Activated CD4-positive, alpha-beta T cell treated with anti-CD3 and anti-CD28 coated beads for 36 hours (primary cell): ENCODE measurements at regions not wholly inside any gene's neighbourhood (a gene's known extent, or its start where the extent isn't known, plus 50 kb on each side); places are given as distances from the start of the nearest gene placed in this dataset.

ENCODE experiments used
- ATAC-seq: fragments of 200-7000 bp; cut with Tn5 transposase; one replicate; pipeline ENCODE4 v1.10.0; 2021; ENCODE audit warnings: mild to moderate bottlenecking, moderate library complexity
- CTCF ChIA-PET: fragments of 350-600 bp; sonication (Branson Sonifier 250); formaldehyde crosslinking; loops from one replicate; lab custom pipeline; 2021; ENCODE audit warnings: antibody characterized with exemption; lab: Charles Lee
- POLR2A ChIA-PET: fragments of 350-600 bp; sonication (Branson Sonifier 250); formaldehyde crosslinking; loops from one replicate; lab custom pipeline; 2021; ENCODE audit warnings: antibody characterized with exemption, inconsistent platforms; lab: Charles Lee
- DNase-seq: peaks from one replicate; pipeline ENCODE4 v3.0.0-alpha.2; 2020
- H3K27ac Mint-ChIP-seq: one replicate; pipeline ENCODE4 v1.8.0; 2021; ENCODE audit warnings: mixed read lengths
- H3K27me3 Mint-ChIP-seq: one replicate; pipeline ENCODE4 v1.8.0; 2021; ENCODE audit warnings: mixed read lengths
- H3K36me3 Mint-ChIP-seq: one replicate; pipeline ENCODE4 v1.8.0; 2021; ENCODE audit warnings: low read depth, mixed read lengths
- H3K4me1 Mint-ChIP-seq: one replicate; pipeline ENCODE4 v1.8.0; 2021; ENCODE audit warnings: mixed read lengths
- H3K4me3 Mint-ChIP-seq: one replicate; pipeline ENCODE4 v1.8.0; 2021; ENCODE audit warnings: mild to moderate bottlenecking, moderate library complexity, mixed read lengths
- H3K9me3 Mint-ChIP-seq: one replicate; pipeline ENCODE4 v1.8.0; 2021; ENCODE audit warnings: low read depth, mixed read lengths
- intact Hi-C, 2 experiments: fragments of 100-400 bp; cut with DNase I in 1 of 2; cut with micrococcal nuclease in 1 of 2; formaldehyde crosslinking; loops; one replicate each; pipeline versions ENCODE4 v1.14.2 to v1.15.1; 2022 to 2024; cut with DNase I, micrococcal nuclease

- POLR2A ChIA-PET, result no interaction called here
- no peaks in the 10 kb centered on the region for H3K27me3 Mint-ChIP-seq
- ATAC-seq (no peak), DNase-seq (no peak)
- intact Hi-C loops, result no loop called here
- CTCF ChIA-PET, result no interaction called here
- no peak overlapping the region for H3K27ac Mint-ChIP-seq
- H3K36me3 Mint-ChIP-seq, result no peaks in the 10 kb centered on the region
- no peaks in the 10 kb centered on the region for H3K4me1 Mint-ChIP-seq
- H3K4me3 Mint-ChIP-seq, result no peak overlapping the region
- H3K9me3 Mint-ChIP-seq, result peaks cover 12% of the 10 kb centered on the region
Observed at GRCh38 chr18:42649331-42650035, 466.0 kb downstream of the RIT2 start.

- DNase-seq, result no peak
- H3K27me3 Mint-ChIP-seq, result no peaks in the 10 kb centered on the region
- H3K4me3 Mint-ChIP-seq, result no peak overlapping the region
- H3K9me3 Mint-ChIP-seq, result peaks cover 19% of the 10 kb centered on the region
- no peak for ATAC-seq
- ChIA-PET CTCF (no interaction called here), POLR2A (no interaction called here)
- H3K36me3 Mint-ChIP-seq, result no peaks in the 10 kb centered on the region
- no peaks in the 10 kb centered on the region for H3K4me1 Mint-ChIP-seq
- H3K27ac Mint-ChIP-seq, result no peak overlapping the region
- intact Hi-C loops, result no loop called here
Observed at GRCh38 chr18:42654556-42654955, 460.9 kb downstream of the RIT2 start.

GRCh38 chr18:42657551-42657950 is 457.9 kb downstream of the RIT2 start:
- CTCF ChIA-PET, result no interaction called here
- intact Hi-C loops, result no loop called here
- POLR2A ChIA-PET, result no interaction called here

DNA sequence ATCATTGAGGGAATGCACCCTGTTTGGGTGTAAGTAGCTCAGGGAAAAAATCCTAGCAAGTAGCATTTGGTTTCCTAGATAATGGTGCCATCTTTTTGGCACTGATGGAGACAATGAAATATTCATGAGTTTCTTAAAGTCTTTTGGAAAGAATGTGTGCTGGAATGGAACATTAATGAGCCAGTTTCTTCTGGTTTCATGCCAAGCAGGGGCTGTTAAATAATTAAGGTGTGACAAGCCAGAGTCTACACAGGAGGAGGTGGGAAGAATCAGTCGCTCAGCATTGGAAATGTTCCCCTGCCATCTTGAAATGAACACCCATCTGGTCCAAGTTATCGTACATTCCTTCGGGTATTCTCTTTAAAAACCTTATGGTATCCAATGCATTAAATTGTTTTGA is 457.3 kb downstream of the RIT2 start:
- POLR2A ChIA-PET, result interaction anchor here (0.6 kb wide), 1 partner anchor 546 kb away, joined by 4 read pairs; no protein-coding TSS in a partner anchor
- peaks cover 12% of the 10 kb centered on the region for H3K9me3 Mint-ChIP-seq
- H3K4me3 Mint-ChIP-seq, result no peak overlapping the region
- CTCF ChIA-PET, result no interaction called here
- no peaks in the 10 kb centered on the region for H3K27me3 Mint-ChIP-seq
- H3K27ac Mint-ChIP-seq, result no peak overlapping the region
- intact Hi-C loops, result no loop called here
- DNase-seq (no peak), ATAC-seq (no peak)
- no peaks in the 10 kb centered on the region for H3K36me3 Mint-ChIP-seq
- no peaks in the 10 kb centered on the region for H3K4me1 Mint-ChIP-seq

More at GRCh38 chr18:42657551-42657950, 457.9 kb downstream of the RIT2 start:
- H3K4me1 Mint-ChIP-seq, result no peaks in the 10 kb centered on the region
- no peak overlapping the region for H3K27ac Mint-ChIP-seq
- H3K4me3 Mint-ChIP-seq, result no peak overlapping the region
- peaks cover 12% of the 10 kb centered on the region for H3K9me3 Mint-ChIP-seq
- H3K27me3 Mint-ChIP-seq, result no peaks in the 10 kb centered on the region
- no peaks in the 10 kb centered on the region for H3K36me3 Mint-ChIP-seq
- DNase-seq (no peak), ATAC-seq (no peak)

DNA sequence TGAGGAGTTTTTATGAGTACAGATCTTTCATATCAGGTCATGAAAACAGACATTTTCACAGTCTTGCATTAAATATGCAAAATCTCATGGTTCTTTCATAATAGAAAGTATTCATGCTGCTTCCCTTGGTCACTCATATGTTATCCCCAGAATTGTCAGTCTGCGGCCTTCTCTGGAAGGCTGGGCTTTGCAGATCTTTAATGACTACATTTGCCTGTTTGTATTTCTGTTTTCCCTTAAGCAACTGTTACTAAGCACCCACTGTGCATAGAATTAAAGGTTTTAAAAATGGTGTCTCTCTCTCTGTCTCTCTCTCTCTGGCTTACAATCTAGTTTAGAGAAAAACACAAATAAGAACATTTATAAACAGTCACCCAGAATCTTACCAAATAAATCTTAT is 456.3 kb downstream of the RIT2 start:
- intact Hi-C loops, result no loop called here
- no peak for ATAC-seq
- Mint-ChIP-seq H3K27me3 (no peaks in the 10 kb centered on the region), H3K27ac (no peak overlapping the region), H3K4me1 (no peaks in the 10 kb centered on the region), H3K4me3 (no peak overlapping the region), H3K36me3 (no peaks in the 10 kb centered on the region), H3K9me3 (peaks cover 9% of the 10 kb centered on the region)
- ChIA-PET CTCF (no interaction called here), POLR2A (no interaction called here)
- DNase-seq, result no peak

- Mint-ChIP-seq H3K36me3 (no peaks in the 10 kb centered on the region), H3K4me3 (no peak overlapping the region), H3K9me3 (peaks cover 9% of the 10 kb centered on the region), H3K27me3 (no peaks in the 10 kb centered on the region), H3K27ac (no peak overlapping the region), H3K4me1 (no peaks in the 10 kb centered on the region)
- POLR2A ChIA-PET, result no interaction called here
- ATAC-seq, result no peak
- DNase-seq, result no peak
- CTCF ChIA-PET, result no interaction called here
- intact Hi-C loops, result no loop called here
Observed at GRCh38 chr18:42670860-42671259, 444.6 kb downstream of the RIT2 start.

DNA sequence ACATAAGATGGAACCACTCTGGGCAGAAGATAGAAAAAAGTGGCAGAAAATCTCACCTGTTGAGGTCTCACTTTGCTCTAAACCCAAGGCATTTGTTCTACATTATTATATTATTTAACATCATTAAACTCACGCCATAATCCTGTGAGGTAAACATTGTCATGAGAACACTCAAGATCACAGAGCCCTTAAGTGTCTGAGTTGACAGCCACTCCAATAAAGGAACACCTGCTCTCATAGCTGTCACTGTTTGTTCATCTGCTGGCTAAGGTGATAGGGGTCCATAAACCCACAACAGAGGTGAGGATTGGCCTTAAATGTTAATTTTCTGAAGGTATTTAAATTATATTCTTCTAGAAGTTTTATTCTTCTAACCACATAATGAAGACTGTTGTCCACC is 439.7 kb downstream of the RIT2 start:
- peaks cover 4% of the 10 kb centered on the region for H3K9me3 Mint-ChIP-seq
- intact Hi-C loops, result no loop called here
- no peak for ATAC-seq

DNA sequence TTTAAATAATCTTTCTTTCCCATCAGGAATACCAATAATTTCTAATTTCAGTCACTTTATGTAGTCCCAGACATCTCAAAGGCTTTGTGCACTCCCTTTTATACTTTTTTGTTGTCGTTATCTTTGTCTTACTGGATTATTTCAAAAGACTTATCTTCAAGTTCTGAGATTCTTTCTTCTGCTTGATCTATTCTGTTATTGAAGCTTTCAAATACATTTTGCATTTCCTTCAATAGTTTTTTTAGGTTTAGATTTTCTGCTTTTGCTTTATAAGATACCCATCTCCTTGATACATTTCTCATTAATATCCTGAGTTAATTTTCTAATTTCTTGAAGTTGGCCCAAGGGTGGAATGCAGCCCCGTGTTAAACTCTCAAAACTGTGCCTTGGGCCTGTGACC is 432.4 kb downstream of the RIT2 start:
- Mint-ChIP-seq H3K27ac (no peak overlapping the region), H3K36me3 (no peaks in the 10 kb centered on the region), H3K4me1 (no peaks in the 10 kb centered on the region), H3K4me3 (no peak overlapping the region), H3K9me3 (peaks cover 29% of the 10 kb centered on the region), H3K27me3 (no peaks in the 10 kb centered on the region)
- intact Hi-C loops, result no loop called here
- DNase-seq (no peak), ATAC-seq (no peak)
- ChIA-PET POLR2A (no interaction called here), CTCF (interaction anchor here (0.6 kb wide), 1 partner anchor 113 kb away, joined by 3 read pairs; no protein-coding TSS in a partner anchor)

More for the DNA sequence above, 439.7 kb downstream of the RIT2 start:
- Mint-ChIP-seq H3K36me3 (no peaks in the 10 kb centered on the region), H3K4me3 (no peak overlapping the region), H3K27me3 (no peaks in the 10 kb centered on the region), H3K27ac (no peak overlapping the region), H3K4me1 (no peaks in the 10 kb centered on the region)
- no peak for DNase-seq
- CTCF ChIA-PET, result no interaction called here
- POLR2A ChIA-PET, result no interaction called here

GRCh38 chr18:42689310-42689709 is 426.2 kb downstream of the RIT2 start:
- intact Hi-C loops, result no loop called here
- Mint-ChIP-seq H3K4me3 (no peak overlapping the region), H3K36me3 (no peaks in the 10 kb centered on the region), H3K4me1 (no peaks in the 10 kb centered on the region), H3K9me3 (peaks cover 17% of the 10 kb centered on the region), H3K27me3 (no peaks in the 10 kb centered on the region), H3K27ac (no peak overlapping the region)
- DNase-seq (no peak), ATAC-seq (no peak)
- POLR2A ChIA-PET, result no interaction called here
- CTCF ChIA-PET, result no interaction called here
